NCI-H2196 treated with DMSO at 0.1 percent for 48 hours (cell line): ENCODE measurements at regions not wholly inside any gene's neighbourhood (a gene's known extent, or its start where the extent isn't known, plus 50 kb on each side); places are given as distances from the start of the nearest gene placed in this dataset.
"Not testable (repeated sequence)": the region's sequence is repeated elsewhere in the genome, so short reads cannot be mapped to it uniquely, and the experiment has no call there.

Experiments used
- DNase-seq: peaks from one replicate; lab custom pipeline; 2025; ENCODE audit not compliant: unreplicated experiment; lab: John Stamatoyannopoulos, UW

- DNase-seq: no peak
Observed at GRCh38 chr6:16041327-16041726, 87.6 kb upstream of the MYLIP start.

GRCh38 chr6:16040628-16040974 is 88.3 kb upstream of the MYLIP start:
- no peak for DNase-seq

- DNase-seq: not testable (repeated sequence)
Observed at GRCh38 chr6:16039892-16040627, 88.8 kb upstream of the MYLIP start.

- DNase-seq: no peak
Observed at GRCh38 chr6:16038938-16039337, 89.9 kb upstream of the MYLIP start.

- DNase-seq: no peak
Observed at GRCh38 chr6:16035488-16036080, 93.3 kb upstream of the MYLIP start.

- no peak for DNase-seq
Observed at GRCh38 chr6:16033214-16033613, 95.7 kb upstream of the MYLIP start.

GRCh38 chr6:16031278-16031981 is 97.5 kb upstream of the MYLIP start:
- DNase-seq: no peak

GRCh38 chr6:16028966-16029365 is 99.9 kb upstream of the MYLIP start:
- no peak for DNase-seq

GRCh38 chr6:16020259-16020658 is 108.6 kb upstream of the MYLIP start:
- DNase-seq: no peak

GRCh38 chr6:16019462-16019861 is 109.4 kb upstream of the MYLIP start:
- DNase-seq: no peak

GRCh38 chr6:16018626-16019025 is 110.3 kb upstream of the MYLIP start:
- DNase-seq: no peak

GRCh38 chr6:16014325-16014724 is 114.6 kb upstream of the MYLIP start:
- not testable (repeated sequence) for DNase-seq

- no peak for DNase-seq
Observed at GRCh38 chr6:16007146-16007545, 121.7 kb upstream of the MYLIP start.

- no peak for DNase-seq
Observed at GRCh38 chr6:16006681-16007080, 122.2 kb upstream of the MYLIP start.

GRCh38 chr6:16004934-16005679 is 123.8 kb upstream of the MYLIP start:
- DNase-seq: no peak

- DNase-seq: no peak
Observed at GRCh38 chr6:16003197-16003491, 125.7 kb upstream of the MYLIP start.

GRCh38 chr6:16002332-16003196 is 126.3 kb upstream of the MYLIP start:
- DNase-seq: no peak

- DNase-seq: no peak
Observed at GRCh38 chr6:16001158-16001557, 127.7 kb upstream of the MYLIP start.

- DNase-seq: no peak
Observed at GRCh38 chr6:15999201-15999600, 129.7 kb upstream of the MYLIP start.

GRCh38 chr6:15997586-15998388 is 131.1 kb upstream of the MYLIP start:
- DNase-seq: no peak
